HepG2 (cell line): ENCODE measurements at regions not wholly inside any gene's neighbourhood (a gene's known extent, or its start where the extent isn't known, plus 50 kb on each side); places are given as distances from the start of the nearest gene placed in this dataset.

Source experiments
- ATAC-seq: fragments of 200-7000 bp; cut with Tn5 transposase; 3 replicates; pipeline ENCODE4 v1.9.1; 2020; ENCODE audit warnings: mild to moderate bottlenecking, moderate library complexity
- BruUV-seq: library from RNA; stranded (reverse); fragments of 400-500 nt; replicated peaks from 2 replicates; lab custom pipeline; 2021; lab: Mats Ljungman, UMichigan
- CTCF ChIA-PET: fragments of 300-600 bp; formaldehyde crosslinking; extraction: SDS; loops from one replicate; lab custom pipeline; 2021; ENCODE audit warnings: low total read pairs, inconsistent platforms, low intra/inter-chr PET ratio; lab: Yijun Ruan, JAX
- POLR2A ChIA-PET: fragments of 350-600 bp; sonication (Branson Sonifier 250); formaldehyde crosslinking; loops from one replicate; lab custom pipeline; 2020; ENCODE audit warnings: antibody characterized with exemption, inconsistent platforms; lab: Yijun Ruan, JAX
- DNase-seq: peaks from one replicate; pipeline ENCODE4 v3.0.0-alpha.2; 2015; ENCODE audit warnings: low spot score
- FAIRE-seq: peaks from 3 replicates; lab custom pipeline; 2011; peaks lifted over from hg19 to GRCh38; lab: Jason Lieb, UNC
- H2AFZ ChIP-seq: one replicate; pipeline ENCODE4 v1.6.1; 2011; ENCODE audit warnings: low read length, inconsistent platforms
- H3K27ac ChIP-seq: fragments of 300-600 bp; 3 replicates; pipeline ENCODE4 v1.8.0; 2011; ENCODE audit warnings: mixed run types, mild to moderate bottlenecking, mixed read lengths, low read length, inconsistent platforms; ENCODE audit not compliant: insufficient read depth; ENCODE audit errors: extremely low read length
- H3K27me3 ChIP-seq, 2 experiments: fragments of 200-600 bp in 1 of 2; 2 replicates in 1 of 2; 3 replicates in 1 of 2; pipeline versions ENCODE4 v1.6.0 to v1.8.0; 2011; ENCODE audit warnings: low read length in 2 of 2, mild to moderate bottlenecking in 2 of 2, moderate library complexity in 2 of 2, inconsistent platforms in 1 of 2; ENCODE audit not compliant: insufficient read depth in 2 of 2, control insufficient read depth in 1 of 2
- H3K36me3 ChIP-seq, 2 experiments: fragments of 200-600 bp in 1 of 2; replicated peaks in 1 of 2; 2 replicates in 1 of 2; 3 replicates in 1 of 2; pipeline versions ENCODE4 v1.5.1 to v1.8.0; 2011; ENCODE audit warnings: low read length in 2 of 2, inconsistent platforms in 1 of 2; ENCODE audit not compliant: insufficient read depth in 2 of 2, control insufficient read depth in 1 of 2
- H3K4me1 ChIP-seq: 2 replicates; pipeline ENCODE4 v1.5.1; 2012; ENCODE audit warnings: low read length, inconsistent platforms; ENCODE audit not compliant: insufficient read depth
- H3K4me2 ChIP-seq: 2 replicates; pipeline ENCODE4 v1.6.0; 2011; ENCODE audit warnings: low read depth, low read length, inconsistent platforms
- H3K4me3 ChIP-seq, 3 experiments: fragments of 200-600 bp in 1 of 3; sonication (generic), shearing (Covaris generic) in 1 of 3; replicated peaks in 1 of 3; 2 replicates each; pipeline ENCODE4 v1.5.1; 2011 to 2016; ENCODE audit warnings: low read length in 3 of 3, inconsistent platforms in 2 of 3, low read depth in 2 of 3, mild to moderate bottlenecking in 2 of 3, control low read depth in 1 of 3, mixed read lengths in 1 of 3; ENCODE audit not compliant: insufficient read depth in 1 of 3
- H3K79me2 ChIP-seq: one replicate; pipeline ENCODE4 v1.6.1; 2011; ENCODE audit warnings: low read length, inconsistent platforms; ENCODE audit not compliant: insufficient read depth
- H3K9ac ChIP-seq: 2 replicates; pipeline ENCODE4 v1.6.0; 2011; ENCODE audit warnings: mild to moderate bottlenecking, low read depth, low read length, inconsistent platforms; ENCODE audit not compliant: insufficient read depth
- H3K9me3 ChIP-seq: 2 replicates; pipeline ENCODE4 v1.5.1; 2012; ENCODE audit warnings: mild to moderate bottlenecking, low read length
- H4K20me1 ChIP-seq: 2 replicates; pipeline ENCODE4 v1.6.0; 2011; ENCODE audit warnings: inconsistent platforms, mild to moderate bottlenecking, low read length, moderate library complexity; ENCODE audit not compliant: insufficient read depth
- KLF6 ChIP-seq: IDR thresholded peaks from 2 replicates; pipeline ENCODE4 v1.8.0; 2016; ENCODE audit warnings: missing biosample characterization, missing genetic modification reagents
- NR2C2 ChIP-seq: sonication (generic); formaldehyde crosslinking; IDR thresholded peaks from 2 replicates; pipeline ENCODE4 v1.4.0; 2020; ENCODE audit warnings: missing genetic modification reagents, mild to moderate bottlenecking, moderate library complexity, borderline replicate concordance
- RAD51 ChIP-seq: fragments of 450-650 bp; IDR thresholded peaks from 2 replicates; pipeline ENCODE4 v1.6.1; 2016; ENCODE audit warnings: borderline replicate concordance
- ZNF20 ChIP-seq: sonication (generic); formaldehyde crosslinking; IDR thresholded peaks from 2 replicates; pipeline ENCODE4 v1.4.0; 2020; ENCODE audit warnings: mild to moderate bottlenecking, moderate library complexity, missing genetic modification reagents
- WGBS: methylation state at CpG from one replicate; pipeline ENCODE4 v1.1.6; 2017; ENCODE audit warnings: low lambda C conversion rate; 5-methylcytosine and 5-hydroxymethylcytosine counted together
- in situ Hi-C: cut with HindIII; loops from 2 replicates; pipeline ENCODE4 v1.10.0; 2017; ENCODE audit warnings: low pct_unique_long_range_greater_than_20kb; ENCODE audit not compliant: extremely low pct_ligation_motif_present
- intact Hi-C: fragments of 100-400 bp; cut with micrococcal nuclease; formaldehyde crosslinking; loops from one replicate; pipeline ENCODE4 v1.10.0; 2022; ENCODE audit not compliant: unreplicated experiment

- ATAC-seq, result no peak
- no peak overlapping the region for H3K9ac ChIP-seq
- BruUV-seq, result no TSS peak
- no peaks in the 10 kb centered on the region for H3K36me3 ChIP-seq
- no peak for FAIRE-seq
- intact Hi-C loops (loop anchor here (10.0 kb wide), 1 partner anchor 161 kb away; the partner anchor contains the start of genes CDC45 and UFD1), in situ Hi-C loops (loop anchor here (10.0 kb wide), 1 partner anchor 341 kb away; the partner anchor contains the start of gene CLTCL1)
- H3K79me2 ChIP-seq, result no peaks in the 10 kb centered on the region
- H3K4me3 ChIP-seq, result no peak overlapping the region
- peaks cover 12% of the 10 kb centered on the region; the same call in 1 of the 2 replicates for H3K4me1 ChIP-seq
- peaks cover 2 to 32% of the 10 kb centered on the region in 2 experiments; a peak in 3 of 5 replicates for H3K27me3 ChIP-seq
- H2AFZ ChIP-seq, result no peak overlapping the region
- H3K4me2 ChIP-seq, result no peak overlapping the region
- ChIA-PET CTCF (no interaction called here), POLR2A (no interaction called here)
- 0% methylated on average over 3 of the region's 3 CpGs for WGBS
- no peak overlapping the region for H3K27ac ChIP-seq
- DNase-seq, result no peak
- no peak for TF ChIP-seq KLF6 (CRISPR knock-in tag)
- TF ChIP-seq RAD51, result peak; percentile 51; the same call in 1 of the 2 replicates
- H3K9me3 ChIP-seq, result no peaks in the 10 kb centered on the region
- H4K20me1 ChIP-seq, result no peaks in the 10 kb centered on the region
These were observed 78.7 kb upstream of the SEPTIN5 start for GRCh38 chr22:19635644-19636043.

- Histone ChIP-seq H3K27ac (no peak overlapping the region), H3K4me3 (no peak overlapping the region), H4K20me1 (no peaks in the 10 kb centered on the region), H3K4me1 (peaks cover 3% of the 10 kb centered on the region; the same call in 1 of the 2 replicates), H3K9ac (no peak overlapping the region), H3K9me3 (no peaks in the 10 kb centered on the region), H2AFZ (no peak overlapping the region), H3K27me3 (peaks cover 2 to 31% of the 10 kb centered on the region in 2 experiments; a peak in 3 of 5 replicates), H3K36me3 (no peaks in the 10 kb centered on the region), H3K79me2 (no peaks in the 10 kb centered on the region), H3K4me2 (no peak overlapping the region)
- POLR2A ChIA-PET, result no interaction called here
- no peak for DNase-seq
- FAIRE-seq, result no peak
- no TSS peak for BruUV-seq
- intact Hi-C loops (loop anchor here (10.0 kb wide), 1 partner anchor 162 kb away; the partner anchor contains the start of genes CDC45 and UFD1), in situ Hi-C loops (loop anchor here (10.0 kb wide), 1 partner anchor 342 kb away; the partner anchor contains the start of gene CLTCL1)
- 32% methylated on average over 18 of the region's 18 CpGs for WGBS
- CTCF ChIA-PET, result no interaction called here
- ATAC-seq, result no peak
- peak; percentile 42; the same call in 1 of the 2 replicates for TF ChIP-seq NR2C2
- no peak for TF ChIP-seq ZNF20 (CRISPR knock-in tag)
These were observed 77.5 kb upstream of the SEPTIN5 start for GRCh38 chr22:19636696-19637407.
